Peyer's patch (tissue), 4 donors: ENCODE measurements at regions not wholly inside any gene's neighbourhood (a gene's known extent, or its start where the extent isn't known, plus 50 kb on each side); places are given as distances from the start of the nearest gene placed in this dataset.

ENCODE experiments used
- DNase-seq, 3 donors: peaks; one replicate each; pipeline ENCODE4 v3.0.0-alpha.2; 2017 to 2019
- H3K27ac ChIP-seq, 4 donors: fragments of 200-600 bp; sonication (generic); one replicate each; pipeline ENCODE4 v1.5.1; 2016 to 2019
- H3K27me3 ChIP-seq, 2 donors: fragments of 200-600 bp; sonication (generic); one replicate each; pipeline ENCODE4 v1.5.1; 2019
- H3K36me3 ChIP-seq, 3 donors: fragments of 200-600 bp; sonication (generic); one replicate each; pipeline ENCODE4 v1.5.1; 2016 to 2019
- H3K4me1 ChIP-seq, 4 donors: fragments of 200-600 bp; sonication (generic); one replicate each; pipeline ENCODE4 v1.5.1; 2016 to 2019
- H3K4me3 ChIP-seq, 4 donors: fragments of 200-600 bp; sonication (generic); 1 replicate in 3 of 4; 2 replicates in 1 of 4; pipeline ENCODE4 v1.5.1; 2016 to 2019; ENCODE audit warnings: mild to moderate bottlenecking in 1 of 4
- H3K9me3 ChIP-seq, 4 donors: fragments of 200-600 bp; sonication (generic); one replicate each; pipeline ENCODE4 v1.5.1; 2016 to 2019; ENCODE audit warnings: mild to moderate bottlenecking in 1 of 4
- POLR2A ChIP-seq, 2 donors: fragments of 450-650 bp; IDR thresholded peaks; one replicate each; pipeline ENCODE4 v1.5.1; 2017; ENCODE audit warnings: antibody characterized with exemption in 2 of 2, mild to moderate bottlenecking in 2 of 2, moderate library complexity in 2 of 2
- TF ChIP-seq, protein P1 (sequence below), 6 experiments: fragments of 450-650 bp in 4 of 6; fragments of 200-600 bp in 2 of 6; sonication (generic) in 1 of 6; IDR thresholded peaks; one replicate each; pipeline ENCODE4 v1.5.1; 2017 to 2019; ENCODE audit warnings: antibody characterized with exemption in 6 of 6, mild to moderate bottlenecking in 3 of 6, moderate library complexity in 1 of 6

- Histone ChIP-seq H3K27me3 (no peaks in the 10 kb centered on the region), H3K36me3 (no peaks in the 10 kb centered on the region), H3K4me3 (no peak overlapping the region), H3K4me1 (no peaks in the 10 kb centered on the region), H3K27ac (no peak overlapping the region), H3K9me3 (no peaks in the 10 kb centered on the region)
- no peak for DNase-seq
- TF ChIP-seq, protein P1, sequence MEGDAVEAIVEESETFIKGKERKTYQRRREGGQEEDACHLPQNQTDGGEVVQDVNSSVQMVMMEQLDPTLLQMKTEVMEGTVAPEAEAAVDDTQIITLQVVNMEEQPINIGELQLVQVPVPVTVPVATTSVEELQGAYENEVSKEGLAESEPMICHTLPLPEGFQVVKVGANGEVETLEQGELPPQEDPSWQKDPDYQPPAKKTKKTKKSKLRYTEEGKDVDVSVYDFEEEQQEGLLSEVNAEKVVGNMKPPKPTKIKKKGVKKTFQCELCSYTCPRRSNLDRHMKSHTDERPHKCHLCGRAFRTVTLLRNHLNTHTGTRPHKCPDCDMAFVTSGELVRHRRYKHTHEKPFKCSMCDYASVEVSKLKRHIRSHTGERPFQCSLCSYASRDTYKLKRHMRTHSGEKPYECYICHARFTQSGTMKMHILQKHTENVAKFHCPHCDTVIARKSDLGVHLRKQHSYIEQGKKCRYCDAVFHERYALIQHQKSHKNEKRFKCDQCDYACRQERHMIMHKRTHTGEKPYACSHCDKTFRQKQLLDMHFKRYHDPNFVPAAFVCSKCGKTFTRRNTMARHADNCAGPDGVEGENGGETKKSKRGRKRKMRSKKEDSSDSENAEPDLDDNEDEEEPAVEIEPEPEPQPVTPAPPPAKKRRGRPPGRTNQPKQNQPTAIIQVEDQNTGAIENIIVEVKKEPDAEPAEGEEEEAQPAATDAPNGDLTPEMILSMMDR (IDR thresholded peaks at IDR 0.05) = no peak
- TF ChIP-seq POLR2A (IDR thresholded peaks at IDR 0.05) = no peak
Measured at GRCh38 chr1:70874818-70875217, 172.8 kb downstream of the PTGER3 start.

DNA sequence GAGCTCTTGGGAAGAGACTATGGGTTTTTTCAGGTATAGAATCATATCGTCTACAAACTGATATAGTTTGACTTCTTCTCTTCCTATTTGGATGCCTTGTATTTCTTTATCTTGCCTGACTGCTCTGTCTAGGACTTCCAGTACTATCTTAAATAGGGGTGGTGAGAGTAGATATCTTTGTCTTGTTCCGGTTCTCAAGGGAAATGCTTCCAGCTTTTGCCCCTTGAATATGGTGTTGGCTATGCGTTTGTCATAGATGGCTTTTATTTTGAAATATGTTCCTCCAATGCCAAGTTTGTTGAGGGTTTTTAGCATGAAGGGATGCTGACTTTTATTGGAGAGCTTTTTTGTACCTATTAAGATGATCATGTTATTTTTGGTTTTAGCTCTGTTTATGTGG is 170.3 kb downstream of the PTGER3 start:
- H3K9me3 ChIP-seq = no peaks in the 10 kb centered on the region
- TF ChIP-seq, protein P1 (IDR thresholded peaks at IDR 0.05) = no peak
- TF ChIP-seq POLR2A (IDR thresholded peaks at IDR 0.05) = no peak

DNA sequence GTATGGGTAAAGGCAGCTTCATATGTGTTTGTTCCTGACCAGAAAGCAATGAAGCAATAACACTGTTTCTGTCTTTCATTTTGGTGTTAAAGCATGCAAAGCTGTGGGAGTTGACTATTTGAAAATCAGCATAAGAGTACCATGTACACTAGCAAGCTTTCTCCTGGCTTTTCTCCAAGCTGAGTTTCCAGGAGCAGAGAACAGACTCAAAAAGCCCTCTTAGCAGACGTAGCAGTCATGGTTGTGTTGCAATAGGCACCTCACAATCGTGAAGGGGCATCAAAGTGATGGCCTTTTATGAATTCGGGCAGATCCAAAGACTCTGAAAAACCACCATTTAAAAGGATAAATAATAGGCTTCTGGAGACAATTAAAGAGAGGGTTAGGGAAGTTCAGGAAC is 159.7 kb downstream of the PTGER3 start:
- Histone ChIP-seq H3K27me3 (no peaks in the 10 kb centered on the region), H3K27ac (no peak overlapping the region), H3K4me3 (no peak overlapping the region), H3K9me3 (no peaks in the 10 kb centered on the region), H3K4me1 (no peaks in the 10 kb centered on the region), H3K36me3 (no peaks in the 10 kb centered on the region)
- DNase-seq = no peak
- TF ChIP-seq POLR2A (IDR thresholded peaks at IDR 0.05) = no peak
- TF ChIP-seq, protein P1 (IDR thresholded peaks at IDR 0.05) = no peak

More for the DNA sequence above, 170.3 kb downstream of the PTGER3 start:
- Histone ChIP-seq H3K4me3 (no peak overlapping the region), H3K27ac (no peak overlapping the region), H3K27me3 (no peaks in the 10 kb centered on the region), H3K4me1 (no peaks in the 10 kb centered on the region), H3K36me3 (no peaks in the 10 kb centered on the region)
- no peak for DNase-seq

- TF ChIP-seq POLR2A (IDR thresholded peaks at IDR 0.05) = no peak
- TF ChIP-seq, protein P1 (IDR thresholded peaks at IDR 0.05) = no peak
- Histone ChIP-seq H3K9me3 (no peaks in the 10 kb centered on the region), H3K27me3 (no peaks in the 10 kb centered on the region), H3K4me1 (no peaks in the 10 kb centered on the region), H3K4me3 (no peak overlapping the region), H3K36me3 (no peaks in the 10 kb centered on the region), H3K27ac (no peak overlapping the region)
- DNase-seq = no peak
Measured at GRCh38 chr1:70888722-70889121, 158.9 kb downstream of the PTGER3 start.

GRCh38 chr1:70890408-70890807 is 157.2 kb downstream of the PTGER3 start:
- H3K27ac ChIP-seq = no peak overlapping the region
- no peak for DNase-seq
- H3K36me3 ChIP-seq = no peaks in the 10 kb centered on the region
- no peaks in the 10 kb centered on the region for H3K4me1 ChIP-seq
- H3K4me3 ChIP-seq = no peak overlapping the region
- H3K27me3 ChIP-seq = no peaks in the 10 kb centered on the region
- H3K9me3 ChIP-seq = no peaks in the 10 kb centered on the region
- no peak for TF ChIP-seq POLR2A (IDR thresholded peaks at IDR 0.05)
- TF ChIP-seq, protein P1 (IDR thresholded peaks at IDR 0.05) = no peak
